Fibroblast of lung (primary cell): ENCODE measurements at regions not wholly inside any gene's neighbourhood (a gene's known extent, or its start where the extent isn't known, plus 50 kb on each side); places are given as distances from the start of the nearest gene placed in this dataset.

Experiments used
- DNase-seq, 2 donors: peaks; one replicate each; pipeline versions ENCODE4 v3.0.0 to v3.0.0-alpha.2; 2010; ENCODE audit warnings: low read depth in 2 of 2
- H2AFZ ChIP-seq: 2 replicates; pipeline ENCODE4 v1.5.1; 2012; ENCODE audit warnings: low read length, control low read depth, inconsistent platforms
- H3K27ac ChIP-seq: 2 replicates; pipeline ENCODE4 v1.5.1; 2011; ENCODE audit warnings: low read length, control low read depth; ENCODE audit not compliant: insufficient read depth
- H3K27me3 ChIP-seq: 2 replicates; pipeline ENCODE4 v1.5.1; 2011; ENCODE audit warnings: mild to moderate bottlenecking, low read length; ENCODE audit not compliant: control insufficient read depth, insufficient read depth
- H3K36me3 ChIP-seq: 2 replicates; pipeline ENCODE4 v1.5.1; 2011; ENCODE audit warnings: low read length; ENCODE audit not compliant: control insufficient read depth, insufficient read depth
- H3K4me1 ChIP-seq: 2 replicates; pipeline ENCODE4 v1.5.1; 2011; ENCODE audit warnings: low read length; ENCODE audit not compliant: control insufficient read depth, insufficient read depth; ENCODE audit errors: extremely low read depth
- H3K4me2 ChIP-seq: 2 replicates; pipeline ENCODE4 v1.5.1; 2011; ENCODE audit warnings: low read length, control low read depth; ENCODE audit not compliant: insufficient read depth; ENCODE audit errors: extremely low read depth
- H3K4me3 ChIP-seq, 4 experiments: fragments of 200-600 bp in 1 of 4; sonication (generic) in 1 of 4; replicated peaks in 1 of 4; 2 replicates each; pipeline ENCODE4 v1.5.1; 2011 to 2016; ENCODE audit warnings: low read length in 4 of 4, low read depth in 3 of 4, mild to moderate bottlenecking in 3 of 4, control low read depth in 2 of 4, inconsistent platforms in 1 of 4, mixed read lengths in 1 of 4; ENCODE audit not compliant: insufficient read depth in 1 of 4; ENCODE audit errors: control extremely low read depth in 1 of 4
- H3K79me2 ChIP-seq: 2 replicates; pipeline ENCODE4 v1.5.1; 2012; ENCODE audit warnings: mild to moderate bottlenecking, low read length, inconsistent platforms; ENCODE audit not compliant: control insufficient read depth, insufficient read depth
- H3K9ac ChIP-seq: 2 replicates; pipeline ENCODE4 v1.5.1; 2011; ENCODE audit warnings: mild to moderate bottlenecking, low read length, control low read depth; ENCODE audit not compliant: insufficient read depth
- H3K9me3 ChIP-seq: 2 replicates; pipeline ENCODE4 v1.5.1; 2012; ENCODE audit warnings: low read depth, low read length; ENCODE audit not compliant: control insufficient read depth, insufficient read depth
- H4K20me1 ChIP-seq: 2 replicates; pipeline ENCODE4 v1.5.1; 2011; ENCODE audit warnings: low read length; ENCODE audit not compliant: control insufficient read depth, insufficient read depth; ENCODE audit errors: extremely low read depth
- EZH2 ChIP-seq: IDR thresholded peaks from 2 replicates; pipeline ENCODE4 v1.5.1; 2012; ENCODE audit warnings: low read length, control low read depth, mild to moderate bottlenecking; ENCODE audit errors: missing control alignments
- TF ChIP-seq, protein P1 (sequence below), 2 donors: IDR thresholded peaks in 1 of 2; conservative IDR thresholded peaks in 1 of 2; 1 replicate in 1 of 2; 2 replicates in 1 of 2; pipeline ENCODE4 v1.5.1; 2011 to 2012; ENCODE audit warnings: low read length in 2 of 2, control low read depth in 1 of 2, inconsistent platforms in 1 of 2, low read depth in 1 of 2, mild to moderate bottlenecking in 1 of 2

DNA sequence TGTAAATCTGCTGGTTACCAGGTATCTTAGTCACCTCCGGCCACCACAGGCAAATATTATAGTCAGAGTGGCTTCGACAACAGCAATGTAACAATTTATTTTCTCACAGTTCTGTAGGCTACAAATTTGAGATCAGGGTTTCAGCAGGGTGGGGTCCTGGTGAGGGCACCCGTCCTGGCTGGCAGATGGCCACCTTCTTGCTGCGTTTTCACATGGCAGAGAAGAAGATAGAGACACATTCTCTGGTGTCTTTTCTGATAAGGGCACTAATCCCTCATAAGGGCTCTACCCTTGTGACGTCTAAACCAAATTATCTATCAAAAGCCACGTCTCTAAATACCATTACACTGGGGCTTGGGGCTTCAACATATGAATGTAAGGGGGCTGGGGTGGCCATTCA, 843.2 kb upstream of the FANCL start:
- no peaks in the 10 kb centered on the region for H3K36me3 ChIP-seq
- no peaks in the 10 kb centered on the region for H3K9me3 ChIP-seq
- H3K4me1 ChIP-seq, result no peaks in the 10 kb centered on the region
- no peak overlapping the region for H3K4me3 ChIP-seq
- H3K27me3 ChIP-seq, result no peaks in the 10 kb centered on the region
- TF ChIP-seq, protein P1, sequence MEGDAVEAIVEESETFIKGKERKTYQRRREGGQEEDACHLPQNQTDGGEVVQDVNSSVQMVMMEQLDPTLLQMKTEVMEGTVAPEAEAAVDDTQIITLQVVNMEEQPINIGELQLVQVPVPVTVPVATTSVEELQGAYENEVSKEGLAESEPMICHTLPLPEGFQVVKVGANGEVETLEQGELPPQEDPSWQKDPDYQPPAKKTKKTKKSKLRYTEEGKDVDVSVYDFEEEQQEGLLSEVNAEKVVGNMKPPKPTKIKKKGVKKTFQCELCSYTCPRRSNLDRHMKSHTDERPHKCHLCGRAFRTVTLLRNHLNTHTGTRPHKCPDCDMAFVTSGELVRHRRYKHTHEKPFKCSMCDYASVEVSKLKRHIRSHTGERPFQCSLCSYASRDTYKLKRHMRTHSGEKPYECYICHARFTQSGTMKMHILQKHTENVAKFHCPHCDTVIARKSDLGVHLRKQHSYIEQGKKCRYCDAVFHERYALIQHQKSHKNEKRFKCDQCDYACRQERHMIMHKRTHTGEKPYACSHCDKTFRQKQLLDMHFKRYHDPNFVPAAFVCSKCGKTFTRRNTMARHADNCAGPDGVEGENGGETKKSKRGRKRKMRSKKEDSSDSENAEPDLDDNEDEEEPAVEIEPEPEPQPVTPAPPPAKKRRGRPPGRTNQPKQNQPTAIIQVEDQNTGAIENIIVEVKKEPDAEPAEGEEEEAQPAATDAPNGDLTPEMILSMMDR (conservative IDR thresholded peaks at IDR 0.05 in 1 of 2, IDR thresholded peaks at IDR 0.05 in 1 of 2; ENCODE audit: low read depth in 1 of 2, low read length in 2 of 2), result no peak
- H2AFZ ChIP-seq, result no peak overlapping the region
- no peak overlapping the region for H3K27ac ChIP-seq
- H4K20me1 ChIP-seq, result no peaks in the 10 kb centered on the region
- no peak for DNase-seq
- H3K4me2 ChIP-seq, result no peak overlapping the region
- no peak overlapping the region for H3K9ac ChIP-seq
- H3K79me2 ChIP-seq, result no peaks in the 10 kb centered on the region

DNA sequence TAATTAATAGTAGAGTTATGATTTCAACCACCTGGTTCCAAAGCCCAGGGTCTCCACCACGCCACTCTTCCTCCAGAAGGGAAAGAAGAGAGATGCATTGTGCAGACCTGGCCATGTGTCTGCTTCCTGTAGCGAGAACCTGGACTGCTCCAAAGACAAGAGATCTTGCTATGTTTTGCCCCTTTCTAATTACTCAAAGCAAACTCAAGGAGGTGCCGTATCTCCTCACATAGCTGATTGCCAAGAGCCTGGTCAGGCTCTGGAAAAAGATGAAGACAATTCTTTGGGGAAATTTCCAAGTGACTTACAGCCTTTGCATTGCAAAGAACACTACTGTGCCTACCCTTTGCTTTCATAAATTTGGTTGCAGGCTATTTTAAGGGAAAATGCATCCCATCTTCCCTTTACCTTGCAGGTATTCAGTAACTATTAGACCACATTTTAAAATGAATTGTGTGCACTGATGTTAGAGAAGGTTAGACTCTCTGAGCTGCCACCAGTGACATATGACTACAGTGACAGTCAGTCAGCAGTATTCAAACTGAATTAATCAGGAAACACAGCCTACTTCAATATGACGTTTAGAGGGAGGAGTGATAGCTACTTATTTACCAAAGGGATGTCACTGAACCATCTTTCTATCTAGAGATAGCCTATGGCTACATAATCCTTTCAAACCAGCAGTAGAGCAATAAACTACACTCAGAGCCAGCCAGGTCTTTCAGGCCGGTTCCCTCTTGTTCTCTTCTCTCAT, 842.1 kb upstream of the FANCL start:
- DNase-seq, result no peak
- no peaks in the 10 kb centered on the region for H3K79me2 ChIP-seq
- H3K9me3 ChIP-seq, result no peaks in the 10 kb centered on the region
- H3K4me2 ChIP-seq, result no peak overlapping the region
- H3K36me3 ChIP-seq, result no peaks in the 10 kb centered on the region
- no peak overlapping the region for H3K4me3 ChIP-seq
- H4K20me1 ChIP-seq, result no peaks in the 10 kb centered on the region
- H3K9ac ChIP-seq, result no peak overlapping the region
- no peak overlapping the region for H2AFZ ChIP-seq
- TF ChIP-seq EZH2, result no peak
- TF ChIP-seq, protein P1 (conservative IDR thresholded peaks at IDR 0.05 in 1 of 2, IDR thresholded peaks at IDR 0.05 in 1 of 2; ENCODE audit: low read depth in 1 of 2, low read length in 2 of 2), result no peak
- no peak overlapping the region for H3K27ac ChIP-seq
- H3K27me3 ChIP-seq, result no peaks in the 10 kb centered on the region
- H3K4me1 ChIP-seq, result no peaks in the 10 kb centered on the region

DNA sequence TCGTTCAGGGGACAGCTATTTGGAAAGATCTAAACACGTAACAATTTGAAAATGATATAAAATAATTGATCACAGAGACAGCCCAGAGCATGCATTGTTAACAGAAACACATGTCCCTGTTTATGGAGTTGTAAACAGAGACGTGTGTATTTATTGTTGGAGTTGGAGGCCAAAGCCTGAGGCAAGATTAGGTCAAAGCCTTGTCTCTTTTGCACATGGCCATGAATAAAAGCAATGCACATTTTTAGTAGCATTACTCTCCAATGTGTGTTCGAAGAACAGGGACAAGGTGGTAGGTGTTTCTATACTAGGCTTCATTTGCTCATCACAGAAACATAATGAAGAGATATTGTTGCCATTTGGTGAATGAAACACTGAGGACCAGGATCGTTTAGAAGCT, 841.5 kb upstream of the FANCL start:
- H3K27ac ChIP-seq, result no peak overlapping the region
- H3K36me3 ChIP-seq, result no peaks in the 10 kb centered on the region
- DNase-seq, result no peak
- H3K9ac ChIP-seq, result no peak overlapping the region
- no peak overlapping the region for H3K4me2 ChIP-seq
- no peaks in the 10 kb centered on the region for H3K27me3 ChIP-seq
- no peak overlapping the region for H3K4me3 ChIP-seq
- no peaks in the 10 kb centered on the region for H3K4me1 ChIP-seq
- no peaks in the 10 kb centered on the region for H4K20me1 ChIP-seq
- H2AFZ ChIP-seq, result no peak overlapping the region
- no peaks in the 10 kb centered on the region for H3K9me3 ChIP-seq
- TF ChIP-seq, protein P1 (conservative IDR thresholded peaks at IDR 0.05 in 1 of 2, IDR thresholded peaks at IDR 0.05 in 1 of 2; ENCODE audit: low read depth in 1 of 2, low read length in 2 of 2), result no peak
- no peak for TF ChIP-seq EZH2
- no peaks in the 10 kb centered on the region for H3K79me2 ChIP-seq
